ENCODE measurements at regions not wholly inside any gene's neighbourhood (a gene's known extent, or its start where the extent isn't known, plus 50 kb on each side); places are given as distances from the start of the nearest gene placed in this dataset.

- no peak overlapping the region for H3K4me3 ChIP-seq
- no peak for TF ChIP-seq EZH2 (IDR thresholded peaks at IDR 0.05)
- no peak for TF ChIP-seq EZH2phosphoT487 (IDR thresholded peaks at IDR 0.05)
- no peak for TF ChIP-seq CTCF (IDR thresholded peaks at IDR 0.05)
- no peaks in the 10 kb centered on the region for H3K9me3 ChIP-seq (ENCODE audit: low read depth)
- peak; percentile 61 for DNase-seq (ENCODE audit: low spot score)
- H4K20me1 ChIP-seq (ENCODE audit: low read depth) = no peaks in the 10 kb centered on the region
- Mint-ChIP-seq H3K27ac (peak overlapping the region; percentile 80), H3K36me3 (no peaks in the 10 kb centered on the region), H3K4me3 (no peak overlapping the region), H3K27me3 (ENCODE audit: insufficient read depth, low read depth) (no peaks in the 10 kb centered on the region), H3K9me3 (no peaks in the 10 kb centered on the region), H3K4me1 (peaks cover 19% of the 10 kb centered on the region)
- H2AFZ ChIP-seq (replicated peaks) = no peak overlapping the region
- H3K9ac ChIP-seq = no peak overlapping the region
- peak overlapping the region; percentile 92 for H3K27ac ChIP-seq
- H3K4me1 ChIP-seq = peaks cover 82% of the 10 kb centered on the region
- H3K36me3 ChIP-seq = no peaks in the 10 kb centered on the region
- no peaks in the 10 kb centered on the region for H3K27me3 ChIP-seq
- H3K79me2 ChIP-seq (ENCODE audit: low read depth) = no peaks in the 10 kb centered on the region
- peaks cover 47% of the 10 kb centered on the region for H3F3A ChIP-seq (ENCODE audit: low read depth)
- peak overlapping the region; percentile 62 for H3K4me2 ChIP-seq
Observed at GRCh38 chr3:106398891-106399600, 530.2 kb upstream of the CBLB start.

GRCh38 chr3:106399761-106400160 lies 530.9 kb upstream of the CBLB start:
- H3K9me3 Mint-ChIP-seq = no peaks in the 10 kb centered on the region
- no peak overlapping the region for H2AFZ ChIP-seq (replicated peaks)

GRCh38 chr3:106401666-106402490 lies 533.1 kb upstream of the CBLB start:
- Histone ChIP-seq H3K27me3 (no peaks in the 10 kb centered on the region), H2AFZ (replicated peaks) (no peak overlapping the region), H3K4me3 (no peak overlapping the region), H3K9me3 (ENCODE audit: low read depth) (no peaks in the 10 kb centered on the region), H3F3A (ENCODE audit: low read depth) (peaks cover 49% of the 10 kb centered on the region), H3K9ac (no peak overlapping the region), H3K79me2 (ENCODE audit: low read depth) (no peaks in the 10 kb centered on the region), H3K36me3 (no peaks in the 10 kb centered on the region), H4K20me1 (ENCODE audit: low read depth) (no peaks in the 10 kb centered on the region), H3K27ac (no peak overlapping the region), H3K4me2 (no peak overlapping the region), H3K4me1 (peaks cover 70% of the 10 kb centered on the region)
- no peak for DNase-seq (ENCODE audit: low spot score)
- Mint-ChIP-seq H3K27ac (no peak overlapping the region), H3K4me1 (peaks cover 16% of the 10 kb centered on the region), H3K4me3 (no peak overlapping the region), H3K36me3 (no peaks in the 10 kb centered on the region), H3K9me3 (no peaks in the 10 kb centered on the region), H3K27me3 (ENCODE audit: insufficient read depth, low read depth) (no peaks in the 10 kb centered on the region)
- TF ChIP-seq CTCF (IDR thresholded peaks at IDR 0.05) (no peak), EZH2 (IDR thresholded peaks at IDR 0.05) (no peak), EZH2phosphoT487 (IDR thresholded peaks at IDR 0.05) (no peak)

More at GRCh38 chr3:106399761-106400160, 530.9 kb upstream of the CBLB start:
- TF ChIP-seq CTCF (IDR thresholded peaks at IDR 0.05) = no peak
- no peak for TF ChIP-seq EZH2 (IDR thresholded peaks at IDR 0.05)
- TF ChIP-seq EZH2phosphoT487 (IDR thresholded peaks at IDR 0.05) = no peak
- peak overlapping the region; percentile 80 for H3K27ac Mint-ChIP-seq
- peaks cover 49% of the 10 kb centered on the region for H3F3A ChIP-seq (ENCODE audit: low read depth)
- H3K4me1 Mint-ChIP-seq = peaks cover 18% of the 10 kb centered on the region
- H3K79me2 ChIP-seq (ENCODE audit: low read depth) = no peaks in the 10 kb centered on the region
- no peaks in the 10 kb centered on the region for H3K36me3 ChIP-seq
- peak; percentile 83 for DNase-seq (ENCODE audit: low spot score)
- no peaks in the 10 kb centered on the region for H4K20me1 ChIP-seq (ENCODE audit: low read depth)
- H3K4me2 ChIP-seq = peak overlapping the region; percentile 62
- no peak overlapping the region for H3K9ac ChIP-seq
- H3K9me3 ChIP-seq (ENCODE audit: low read depth) = no peaks in the 10 kb centered on the region
- no peaks in the 10 kb centered on the region for H3K27me3 Mint-ChIP-seq (ENCODE audit: insufficient read depth, low read depth)
- H3K36me3 Mint-ChIP-seq = no peaks in the 10 kb centered on the region
- H3K4me1 ChIP-seq = peaks cover 82% of the 10 kb centered on the region
- no peaks in the 10 kb centered on the region for H3K27me3 ChIP-seq
- no peak overlapping the region for H3K4me3 Mint-ChIP-seq
- peak overlapping the region; percentile 92 for H3K27ac ChIP-seq
- no peak overlapping the region for H3K4me3 ChIP-seq

All from neural progenitor cell (in vitro differentiated cells).